GM12892 (cell line): ENCODE measurements at regions not wholly inside any gene's neighbourhood (a gene's known extent, or its start where the extent isn't known, plus 50 kb on each side); places are given as distances from the start of the nearest gene placed in this dataset.

Source experiments
- POLR2A ChIP-seq: IDR thresholded peaks from 2 replicates; pipeline ENCODE4 v1.6.1; 2011; ENCODE audit warnings: low read depth, low read length, control low read depth
- POLR2AphosphoS5 ChIP-seq: IDR thresholded peaks from 2 replicates; pipeline ENCODE4 v1.6.1; 2011; ENCODE audit warnings: low read depth, low read length, control low read depth

- TF ChIP-seq POLR2A (no peak), POLR2AphosphoS5 (no peak)
Observed at GRCh38 chr20:40331807-40332560, 357.1 kb downstream of the MAFB start.
